K562 (cell line): ENCODE measurements at regions not wholly inside any gene's neighbourhood (a gene's known extent, or its start where the extent isn't known, plus 50 kb on each side); places are given as distances from the start of the nearest gene placed in this dataset.

ENCODE experiments used
- CCNT2 ChIP-seq: IDR thresholded peaks from 2 replicates; pipeline ENCODE4 v1.6.1; 2011; ENCODE audit warnings: borderline replicate concordance, low read depth, mild to moderate bottlenecking, moderate library complexity, mixed read lengths, low read length; ENCODE audit not compliant: insufficient read length; ENCODE audit errors: extremely low read depth
- CTBP1 ChIP-seq: fragments of 450-650 bp; IDR thresholded peaks from 2 replicates; pipeline ENCODE4 v1.6.1; 2016; ENCODE audit warnings: borderline replicate concordance
- ESRRA ChIP-seq: fragments of 450-650 bp; IDR thresholded peaks from 2 replicates; pipeline ENCODE4 v1.6.1; 2014; ENCODE audit warnings: low read depth, mild to moderate bottlenecking, moderate library complexity, borderline replicate concordance
- ETV1 ChIP-seq: fragments of 450-650 bp; conservative IDR thresholded peaks from 2 replicates; pipeline ENCODE4 v1.6.1; 2016; ENCODE audit warnings: missing genetic modification characterization, control low read depth, low read depth, missing compliant biosample characterization
- GABPA ChIP-seq: fragments of 200-800 bp; sonication (Bioruptor generic); conservative IDR thresholded peaks from 2 replicates; pipeline ENCODE4 v1.6.1; 2016; ENCODE audit warnings: low read depth, missing genetic modification characterization, missing compliant biosample characterization
- HES1 ChIP-seq: fragments of 450-650 bp; IDR thresholded peaks from 2 replicates; pipeline ENCODE4 v1.6.1; 2016; ENCODE audit warnings: low read depth, mild to moderate bottlenecking, moderate library complexity
- KHSRP ChIP-seq: fragments of 450-650 bp; IDR thresholded peaks from 2 replicates; pipeline ENCODE4 v1.6.1; 2017
- MAX ChIP-seq: sonication (generic); formaldehyde crosslinking; IDR thresholded peaks from 2 replicates; pipeline ENCODE4 v1.9.0; 2022; ENCODE audit warnings: mild to moderate bottlenecking, missing genetic modification reagents
- MYC ChIP-seq, 2 experiments: fragments of 250-450 bp in 1 of 2; sonication (Bioruptor Pico) in 1 of 2; IDR thresholded peaks; 2 replicates each; pipeline versions ENCODE4 v1.5.1 to v1.6.1; 2012 to 2021; ENCODE audit warnings: low read depth in 2 of 2, borderline replicate concordance in 1 of 2, improper control_type of control experiment in 1 of 2, low read length in 1 of 2, mild to moderate bottlenecking in 1 of 2, moderate library complexity in 1 of 2
- NFIX ChIP-seq: fragments of 250-450 bp; sonication (Bioruptor Pico); IDR thresholded peaks from 2 replicates; pipeline ENCODE4 v1.4.0; 2020; ENCODE audit warnings: low read depth, mild to moderate bottlenecking, moderate library complexity
- RAD51 ChIP-seq: fragments of 450-650 bp; IDR thresholded peaks from 2 replicates; pipeline ENCODE4 v1.7.1; 2016; ENCODE audit warnings: low read depth, mild to moderate bottlenecking, borderline replicate concordance
- RBM22 ChIP-seq: fragments of 200-400 bp; formaldehyde crosslinking; IDR thresholded peaks from 2 replicates; pipeline ENCODE4 v1.6.1; 2018; ENCODE audit warnings: low read length, low read depth; ENCODE audit not compliant: poor library complexity, severe bottlenecking
- ZNF395 ChIP-seq: fragments of 200-800 bp; sonication (Bioruptor generic); IDR thresholded peaks from 2 replicates; pipeline ENCODE4 v1.6.1; 2017; ENCODE audit warnings: missing genetic modification characterization, missing compliant biosample characterization
- ZNF511 ChIP-seq: sonication (generic); formaldehyde crosslinking; IDR thresholded peaks from 2 replicates; pipeline ENCODE4 v1.8.0; 2022; ENCODE audit warnings: mild to moderate bottlenecking, missing genetic modification reagents
- ZNF586 ChIP-seq: fragments of 450-650 bp; formaldehyde crosslinking; conservative IDR thresholded peaks from 2 replicates; pipeline ENCODE4 v1.4.0; 2020; ENCODE audit warnings: mild to moderate bottlenecking, moderate library complexity
- ZNF76 ChIP-seq: fragments of 250-450 bp; sonication (Bioruptor Pico); IDR thresholded peaks from 2 replicates; pipeline ENCODE4 v1.4.0; 2020; ENCODE audit warnings: mild to moderate bottlenecking, moderate library complexity, borderline replicate concordance

GRCh38 chrX:40175511-40176350 is 78.0 kb upstream of the BCOR start (continued):
- peak; percentile 74 for TF ChIP-seq ZNF395 (CRISPR knock-in tag)
- peak; percentile 91 for TF ChIP-seq NFIX (CRISPR knock-in tag)
- TF ChIP-seq ZNF586 (CRISPR knock-in tag) = no peak
- TF ChIP-seq MYC (IDR thresholded peaks at IDR 0.05; ENCODE audit: low read depth, low read length) = peak; percentile 87
- 0 out of 2 replicates have a peak, but pooled peaks have one; percentile 38 for TF ChIP-seq MYC (CRISPR knock-in tag; IDR thresholded peaks at IDR 0.05; ENCODE audit: borderline replicate concordance, low read depth)
- peak; percentile 83 for TF ChIP-seq ETV1 (tag)
- no peak for TF ChIP-seq ZNF511
- TF ChIP-seq ESRRA = no peak
- TF ChIP-seq CCNT2 = peak; percentile 65
- TF ChIP-seq RAD51 = no peak
- TF ChIP-seq HES1 = peak; percentile 89
- peak; percentile 74 for TF ChIP-seq MAX (CRISPR knock-in tag)
- peak; percentile 45 for TF ChIP-seq CTBP1
- TF ChIP-seq KHSRP = no peak
- no peak; the same call in none of the 2 replicates for TF ChIP-seq GABPA (tag)
- TF ChIP-seq RBM22 = peak; percentile 60
- 0 out of 2 replicates have a peak, but pooled peaks have one; percentile 17 for TF ChIP-seq ZNF76 (CRISPR knock-in tag)
